HCT116 (cell line): ENCODE measurements at regions not wholly inside any gene's neighbourhood (a gene's known extent, or its start where the extent isn't known, plus 50 kb on each side); places are given as distances from the start of the nearest gene placed in this dataset.

Experiments used
- CEBPB ChIP-seq: IDR thresholded peaks from 2 replicates; pipeline ENCODE4 v1.6.1; 2012; ENCODE audit warnings: low read depth
- RAD21 ChIP-seq: IDR thresholded peaks from 2 replicates; pipeline ENCODE4 v1.6.1; 2012; ENCODE audit warnings: low read depth, mild to moderate bottlenecking
- SIN3A ChIP-seq: IDR thresholded peaks from 2 replicates; pipeline ENCODE4 v1.6.1; 2012; ENCODE audit warnings: low read depth
- TF ChIP-seq, protein P1 (sequence below): IDR thresholded peaks from 2 replicates; pipeline ENCODE4 v1.6.1; 2012
- TF ChIP-seq, protein P2 (sequence below), 3 experiments: fragments of 200-600 bp in 1 of 3; sonication (generic) in 1 of 3; IDR thresholded peaks in 2 of 3; conservative IDR thresholded peaks in 1 of 3; 2 replicates each; pipeline ENCODE4 v1.5.1; 2012 to 2017; ENCODE audit warnings: low read depth in 2 of 3, low read length in 2 of 3, antibody characterized with exemption in 1 of 3, borderline replicate concordance in 1 of 3, control low read depth in 1 of 3, mild to moderate bottlenecking in 1 of 3, mixed read lengths in 1 of 3, mixed run types in 1 of 3, moderate library complexity in 1 of 3; ENCODE audit not compliant: insufficient read depth in 1 of 3

DNA sequence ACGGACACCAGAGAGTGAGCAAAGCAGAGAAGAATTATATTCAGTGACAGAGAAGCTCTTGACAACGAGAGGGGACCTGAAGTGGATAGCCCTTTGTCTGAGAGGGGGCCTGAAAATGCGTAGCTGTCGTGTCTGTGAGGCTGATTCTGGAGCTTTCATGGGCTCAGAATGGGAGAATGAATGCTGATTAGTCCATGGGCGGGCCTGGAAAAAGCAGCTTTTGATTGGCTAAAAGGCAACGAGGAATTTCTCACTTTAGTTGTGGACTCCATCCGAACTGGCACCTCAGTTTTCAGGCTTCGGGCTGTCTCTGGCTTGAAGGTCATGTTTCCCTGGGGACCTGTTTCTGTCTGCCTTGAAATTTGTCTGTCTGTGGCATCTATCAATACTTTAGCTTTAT is 487.1 kb downstream of the TECRL start:
- TF ChIP-seq RAD21 (no peak), CEBPB (no peak), SIN3A (no peak)
- TF ChIP-seq, protein P1, sequence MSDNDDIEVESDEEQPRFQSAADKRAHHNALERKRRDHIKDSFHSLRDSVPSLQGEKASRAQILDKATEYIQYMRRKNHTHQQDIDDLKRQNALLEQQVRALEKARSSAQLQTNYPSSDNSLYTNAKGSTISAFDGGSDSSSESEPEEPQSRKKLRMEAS = no peak
- TF ChIP-seq, protein P2, sequence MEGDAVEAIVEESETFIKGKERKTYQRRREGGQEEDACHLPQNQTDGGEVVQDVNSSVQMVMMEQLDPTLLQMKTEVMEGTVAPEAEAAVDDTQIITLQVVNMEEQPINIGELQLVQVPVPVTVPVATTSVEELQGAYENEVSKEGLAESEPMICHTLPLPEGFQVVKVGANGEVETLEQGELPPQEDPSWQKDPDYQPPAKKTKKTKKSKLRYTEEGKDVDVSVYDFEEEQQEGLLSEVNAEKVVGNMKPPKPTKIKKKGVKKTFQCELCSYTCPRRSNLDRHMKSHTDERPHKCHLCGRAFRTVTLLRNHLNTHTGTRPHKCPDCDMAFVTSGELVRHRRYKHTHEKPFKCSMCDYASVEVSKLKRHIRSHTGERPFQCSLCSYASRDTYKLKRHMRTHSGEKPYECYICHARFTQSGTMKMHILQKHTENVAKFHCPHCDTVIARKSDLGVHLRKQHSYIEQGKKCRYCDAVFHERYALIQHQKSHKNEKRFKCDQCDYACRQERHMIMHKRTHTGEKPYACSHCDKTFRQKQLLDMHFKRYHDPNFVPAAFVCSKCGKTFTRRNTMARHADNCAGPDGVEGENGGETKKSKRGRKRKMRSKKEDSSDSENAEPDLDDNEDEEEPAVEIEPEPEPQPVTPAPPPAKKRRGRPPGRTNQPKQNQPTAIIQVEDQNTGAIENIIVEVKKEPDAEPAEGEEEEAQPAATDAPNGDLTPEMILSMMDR (IDR thresholded peaks at IDR 0.05 in 2 of 3, conservative IDR thresholded peaks at IDR 0.05 in 1 of 3; ENCODE audit: borderline replicate concordance in 1 of 3, insufficient read depth in 1 of 3, low read depth in 2 of 3, low read length in 2 of 3) = no peak
